ENCODE measurements at regions not wholly inside any gene's neighbourhood (a gene's known extent, or its start where the extent isn't known, plus 50 kb on each side); places are given as distances from the start of the nearest gene placed in this dataset.

DNA sequence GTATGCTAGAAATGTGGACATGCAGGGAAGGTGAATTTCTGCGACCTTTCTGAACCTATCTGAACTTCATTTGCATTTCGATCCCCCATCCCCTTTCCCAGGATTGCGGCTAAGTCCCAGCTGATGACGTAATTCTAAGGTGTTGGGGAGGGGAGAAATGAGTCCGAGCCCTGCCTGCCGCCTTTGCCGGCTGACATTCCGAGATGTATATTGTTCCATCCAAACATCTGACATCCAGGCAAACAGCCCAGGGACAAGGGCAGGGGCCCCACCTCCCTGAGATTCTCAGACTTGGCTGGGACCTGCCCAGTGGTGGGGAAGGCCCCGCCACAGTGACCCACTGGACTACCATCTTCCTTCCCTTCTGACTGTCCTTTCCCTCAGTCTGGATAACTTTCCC lies 494.6 kb downstream of the ENC1 start:
- DNase-seq (ENCODE audit: insufficient read length, low spot score): no peak
- no peak for FAIRE-seq

- no peak for DNase-seq (ENCODE audit: insufficient read length, low spot score)
- no peak for FAIRE-seq
Observed at GRCh38 chr5:74143721-74144330, 496.7 kb downstream of the ENC1 start.

DNA sequence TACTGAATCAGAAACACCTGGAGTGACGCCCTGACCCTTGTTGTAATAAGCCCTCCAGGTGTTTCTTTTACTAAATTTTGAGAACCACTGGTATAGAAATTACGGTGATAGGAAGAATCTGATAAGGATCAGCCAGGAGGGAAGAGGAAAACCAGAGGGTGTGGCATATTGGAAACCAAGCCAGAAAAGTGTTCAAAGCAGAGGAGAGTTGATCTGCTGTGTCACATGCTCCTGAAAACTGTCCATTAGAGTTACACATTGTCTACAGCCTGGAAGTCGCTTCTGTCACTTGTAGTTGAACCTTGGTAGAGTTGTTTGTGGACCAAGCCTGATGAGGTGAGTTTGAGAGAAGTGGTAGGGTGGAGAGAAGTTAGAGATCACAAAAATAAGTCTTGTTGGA lies 497.4 kb downstream of the ENC1 start:
- no peak for FAIRE-seq
- DNase-seq (ENCODE audit: insufficient read length, low spot score): no peak

DNA sequence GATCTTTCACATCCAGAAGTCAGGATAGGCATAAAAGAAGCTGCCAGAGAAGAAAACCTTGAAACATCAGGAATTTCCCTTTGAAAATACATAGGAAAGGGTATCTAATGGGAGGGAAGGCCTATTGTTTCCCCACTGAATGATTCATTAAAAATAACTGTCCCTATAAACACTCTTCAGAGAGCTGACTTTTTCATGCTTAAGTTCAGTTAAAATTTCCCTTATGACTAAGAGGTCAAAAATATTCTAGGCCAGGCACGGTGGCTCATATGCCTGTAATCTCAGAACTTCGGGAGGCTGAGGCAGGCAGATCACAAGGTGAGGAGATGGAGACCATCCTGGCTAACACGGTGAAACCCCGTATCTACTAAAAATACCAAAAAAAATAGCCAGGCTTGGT lies 499.5 kb downstream of the ENC1 start:
- FAIRE-seq (no peak), DNase-seq (ENCODE audit: insufficient read length, low spot score) (no peak)

DNA sequence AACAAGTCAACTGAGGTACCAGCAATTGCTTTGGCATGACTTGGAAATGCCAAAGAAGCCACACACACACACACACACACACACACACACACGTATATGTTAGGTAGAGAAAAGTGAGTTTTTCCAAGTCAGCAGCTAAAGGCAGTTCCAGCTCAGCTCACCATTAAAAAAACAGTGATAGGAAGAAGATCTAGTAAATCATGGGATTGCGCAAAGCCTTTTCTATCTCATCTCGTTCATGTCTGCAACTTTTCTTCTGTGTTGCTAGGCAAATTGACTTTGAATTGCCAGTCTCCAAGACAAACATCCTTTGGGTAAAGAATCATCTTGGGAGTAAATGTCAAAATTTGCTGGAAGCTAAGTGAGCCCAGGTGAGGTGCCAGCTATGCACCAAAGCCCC lies 500.1 kb downstream of the ENC1 start:
- DNase-seq (ENCODE audit: insufficient read length, low spot score) (no peak), FAIRE-seq (no peak)

DNA sequence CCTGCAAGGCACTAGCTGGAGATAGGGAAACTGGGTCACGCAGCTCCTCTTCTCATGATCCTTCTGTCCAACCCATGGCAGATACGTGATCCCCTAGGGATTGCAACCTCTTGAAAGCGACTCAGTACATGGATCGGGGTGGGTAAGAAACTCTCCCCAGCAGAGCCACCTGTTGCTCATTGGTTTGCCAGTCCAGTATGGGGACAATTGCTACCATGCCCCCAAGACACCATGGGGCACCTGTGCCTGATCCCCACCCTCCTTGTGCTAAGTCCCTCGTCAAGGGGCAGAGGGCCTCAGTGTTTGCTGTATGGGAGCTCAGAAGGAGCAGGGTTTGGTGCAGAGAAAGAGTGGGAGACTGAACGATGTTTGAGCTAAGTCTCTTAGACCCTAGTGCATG lies 500.9 kb downstream of the ENC1 start:
- no peak for DNase-seq (ENCODE audit: insufficient read length, low spot score)
- FAIRE-seq: no peak

DNA sequence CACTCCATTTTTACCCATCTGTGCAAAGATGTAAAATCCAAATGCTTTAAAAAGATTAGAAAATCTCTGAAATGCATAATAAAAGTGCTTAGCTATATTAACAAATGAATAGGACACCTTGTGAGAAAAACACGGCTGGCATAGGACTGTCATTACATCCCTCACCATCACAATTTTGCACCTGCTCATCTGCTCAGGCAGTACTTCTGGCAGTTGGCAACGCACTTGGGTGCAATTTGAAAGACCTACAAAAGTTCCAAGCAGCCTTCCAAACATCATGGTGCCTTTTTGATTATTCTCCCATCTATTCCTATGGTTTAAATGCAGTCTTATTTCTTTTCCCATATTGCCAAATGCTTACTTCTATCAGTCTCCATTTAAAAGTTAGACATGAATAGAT lies 501.8 kb downstream of the ENC1 start:
- no peak for DNase-seq (ENCODE audit: insufficient read length, low spot score)
- FAIRE-seq: no peak

DNA sequence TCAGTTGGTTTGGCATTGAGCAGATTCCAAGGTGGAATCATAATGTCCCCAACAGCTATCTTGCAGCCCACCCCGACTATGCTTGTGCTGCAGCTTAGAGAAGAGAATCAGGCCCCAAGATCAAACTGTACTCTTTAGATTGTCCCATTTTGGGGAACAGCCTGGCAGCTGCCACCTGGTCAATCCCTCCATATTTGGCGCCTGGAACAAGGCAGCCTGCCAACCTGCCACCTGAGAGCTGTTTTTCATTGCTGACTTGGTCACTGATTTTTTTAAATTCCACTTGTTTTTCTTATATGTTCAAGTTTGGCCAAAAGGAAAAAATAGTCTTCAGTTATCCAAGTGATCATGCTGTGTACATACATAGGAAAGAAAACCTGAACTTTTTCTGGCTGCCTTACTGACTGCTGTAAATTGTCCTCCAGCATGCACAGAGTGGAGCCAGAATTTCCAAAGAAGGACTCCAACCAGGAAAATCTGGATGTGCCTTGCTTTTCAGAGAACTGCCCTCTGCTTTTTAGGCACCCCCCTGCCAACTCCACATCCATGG lies 504.2 kb downstream of the ENC1 start:
- FAIRE-seq: no peak
- no peak for DNase-seq (ENCODE audit: insufficient read length, low spot score)

DNA sequence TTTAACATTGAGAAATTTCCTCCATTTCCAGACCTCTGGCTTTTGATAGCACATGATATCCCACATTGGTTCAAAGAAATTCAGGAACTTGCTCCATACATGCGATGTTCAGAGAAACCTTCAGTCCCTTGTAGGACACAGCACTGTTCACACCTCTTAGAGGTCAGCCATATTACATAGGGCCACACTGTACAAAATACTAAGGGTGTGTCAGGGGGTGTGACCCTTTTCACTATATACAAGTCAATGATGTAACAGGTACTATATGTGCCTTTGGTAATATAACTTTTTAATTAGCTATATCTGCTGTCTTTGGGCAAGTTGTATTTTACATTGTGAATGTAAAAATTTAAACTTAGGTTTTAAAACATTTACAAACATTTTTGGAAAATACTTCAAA lies 505.5 kb downstream of the ENC1 start:
- FAIRE-seq (no peak), DNase-seq (ENCODE audit: insufficient read length, low spot score) (no peak)

GRCh38 chr5:74132485-74132884 lies 506.5 kb downstream of the ARHGEF28 start:
- DNase-seq (ENCODE audit: insufficient read length, low spot score): no peak
- no peak for FAIRE-seq

DNA sequence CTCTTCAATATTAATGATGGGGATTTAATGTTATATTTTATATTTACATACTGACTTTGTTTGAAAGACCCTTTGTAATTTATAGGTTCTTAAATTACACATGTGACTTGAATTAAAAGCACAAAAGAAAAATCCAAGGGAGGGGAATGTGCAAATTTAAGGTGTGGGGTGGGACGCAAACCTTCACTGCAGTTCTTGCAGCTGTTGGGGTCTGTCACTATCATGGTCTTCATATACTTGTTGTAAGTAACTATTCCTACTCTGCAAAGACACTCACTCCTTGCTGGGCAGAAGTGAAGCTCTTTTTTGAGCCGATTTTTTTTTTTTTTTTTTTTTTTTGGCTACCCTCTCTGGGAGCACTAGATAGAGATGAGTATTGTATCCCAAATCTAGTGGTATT lies 505.3 kb downstream of the ARHGEF28 start:
- DNase-seq (ENCODE audit: insufficient read length, low spot score): no peak
- no peak for FAIRE-seq

DNA sequence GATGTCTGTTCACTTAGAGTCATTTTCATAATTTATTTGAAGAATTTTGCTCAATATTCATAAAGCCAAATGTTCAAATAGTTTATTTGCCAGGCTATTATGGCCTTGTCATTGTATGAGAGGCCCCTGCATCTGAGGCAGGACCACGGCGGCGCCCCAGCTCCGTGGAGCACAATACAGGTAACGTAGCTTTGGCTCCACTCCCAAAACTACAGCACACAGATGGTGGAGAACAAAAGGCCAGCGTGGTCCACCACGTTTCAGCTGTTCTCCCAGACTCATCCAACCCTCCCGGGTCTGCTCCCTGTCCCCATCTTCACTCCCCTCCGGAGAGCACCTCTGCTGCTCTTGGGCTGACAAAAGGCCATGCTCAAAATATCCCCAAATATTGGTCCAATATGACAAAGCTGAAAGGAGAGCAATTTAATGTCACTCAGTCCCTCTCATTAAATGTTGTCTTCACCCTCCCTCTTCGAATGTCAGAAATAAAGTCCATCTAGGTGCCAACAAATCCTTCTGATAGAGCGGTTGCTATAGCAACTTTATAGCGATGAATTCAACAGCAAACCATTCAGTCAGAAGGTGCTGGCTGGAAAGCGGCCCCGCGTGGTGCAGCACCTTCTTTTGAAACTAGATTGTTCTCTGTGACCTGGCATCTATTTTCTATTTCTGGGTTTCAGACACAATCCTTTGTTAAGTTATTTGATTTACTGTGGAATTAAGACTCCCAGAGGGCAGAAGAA lies 504.3 kb downstream of the ARHGEF28 start:
- no peak for FAIRE-seq
- DNase-seq (ENCODE audit: insufficient read length, low spot score): no peak

DNA sequence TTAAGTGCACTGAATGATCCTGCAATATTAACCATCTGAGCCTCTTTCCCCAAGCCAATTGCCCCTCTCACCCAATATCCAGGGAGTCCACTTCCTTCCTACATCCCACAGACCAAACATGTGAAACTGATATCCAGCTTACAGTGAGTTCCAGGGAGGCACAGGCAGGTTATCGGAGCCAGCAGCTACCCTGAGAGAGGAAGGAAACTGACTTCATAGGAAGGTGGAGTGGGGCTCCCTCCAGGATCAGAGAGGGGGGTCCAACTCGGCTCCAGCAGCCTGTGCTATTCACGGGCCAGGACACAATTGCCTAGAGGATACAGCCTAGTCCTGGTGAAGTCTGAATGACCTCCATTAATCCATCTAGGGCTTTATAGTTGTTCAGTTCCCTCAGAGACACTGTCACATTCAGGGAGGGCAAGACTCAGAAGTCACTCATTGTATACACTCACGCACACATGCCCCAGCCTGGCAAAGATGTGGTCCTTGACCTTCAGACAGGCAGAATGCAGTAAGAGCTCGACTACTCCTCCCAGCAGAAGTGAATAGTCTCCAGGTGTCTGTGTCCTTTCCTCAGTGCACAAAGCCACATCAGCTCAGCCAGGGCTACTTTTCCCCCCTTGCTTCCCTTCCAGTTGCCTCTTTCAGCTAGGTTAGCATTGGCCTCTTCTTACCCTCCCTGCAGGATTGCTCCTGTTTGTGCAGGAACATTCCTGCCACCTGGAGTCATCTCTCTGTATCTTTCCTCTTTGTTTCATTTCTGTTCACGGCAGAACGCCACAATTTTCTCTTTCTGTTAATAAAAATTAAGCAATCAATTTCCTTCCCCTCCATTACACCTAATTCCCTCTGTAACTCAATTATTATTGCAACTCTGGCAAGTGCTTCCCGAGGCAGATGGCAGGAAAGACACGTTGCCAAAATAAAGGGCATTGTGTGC lies 501.7 kb downstream of the ARHGEF28 start:
- no peak for FAIRE-seq
- DNase-seq (ENCODE audit: insufficient read length, low spot score): no peak

GRCh38 chr5:74126294-74126693 lies 500.3 kb downstream of the ARHGEF28 start:
- DNase-seq (ENCODE audit: insufficient read length, low spot score) (no peak), FAIRE-seq (no peak)

GRCh38 chr5:74124826-74125225 lies 498.8 kb downstream of the ARHGEF28 start:
- no peak for DNase-seq (ENCODE audit: insufficient read length, low spot score)
- no peak for FAIRE-seq

GRCh38 chr5:74123929-74124328 lies 497.9 kb downstream of the ARHGEF28 start:
- FAIRE-seq: no peak

DNA sequence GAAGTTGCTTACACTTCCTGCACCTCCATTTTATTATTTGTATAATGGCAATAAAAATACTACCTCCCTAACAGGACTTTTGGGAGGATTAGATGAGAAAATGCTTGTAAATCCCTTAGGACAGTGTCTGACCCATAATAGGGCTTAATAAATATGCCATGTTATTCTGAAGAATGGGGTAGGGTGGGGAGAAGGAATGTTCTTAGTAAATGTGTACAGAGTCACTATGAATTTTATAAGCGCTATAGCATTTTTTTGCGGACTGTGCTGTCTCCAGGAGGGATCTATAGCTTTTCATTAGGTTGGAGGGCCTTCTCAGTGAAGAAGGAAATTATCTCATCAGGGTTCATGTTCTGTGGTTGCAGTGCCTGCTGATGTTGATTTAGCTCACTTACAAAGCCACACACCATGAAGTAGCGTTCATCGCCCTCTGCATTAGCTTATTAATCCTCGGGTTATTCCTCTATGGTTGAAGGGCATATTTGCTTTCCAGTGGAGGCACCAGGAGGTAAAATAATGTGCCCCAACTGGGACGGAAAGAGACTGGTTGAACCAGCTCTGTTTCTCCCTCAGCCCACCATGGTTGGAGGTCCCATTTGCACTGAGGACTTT lies 497.1 kb downstream of the ARHGEF28 start:
- FAIRE-seq (no peak), DNase-seq (ENCODE audit: insufficient read length, low spot score) (no peak)

More at GRCh38 chr5:74123929-74124328, 497.9 kb downstream of the ARHGEF28 start:
- DNase-seq (ENCODE audit: insufficient read length, low spot score): no peak

DNA sequence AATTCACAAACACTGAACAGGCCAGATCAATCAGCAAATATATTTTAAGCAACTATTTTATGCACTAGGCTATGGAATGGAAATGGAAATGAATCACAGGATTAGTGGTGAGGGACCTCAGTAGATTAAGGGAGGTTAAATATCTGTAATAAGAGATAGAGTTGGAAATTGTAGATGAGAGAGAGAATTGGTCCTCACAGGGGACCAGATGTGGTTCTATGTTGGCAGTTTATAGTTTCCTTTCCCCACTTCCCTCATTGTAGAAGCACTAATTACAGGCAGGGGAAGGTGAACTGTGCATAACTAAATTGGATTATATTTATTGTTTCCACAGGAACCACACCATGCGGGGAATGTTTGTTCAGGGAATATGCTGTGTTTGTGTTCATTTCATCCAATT lies 496.2 kb downstream of the ARHGEF28 start:
- FAIRE-seq (no peak), DNase-seq (ENCODE audit: insufficient read length, low spot score) (no peak)

DNA sequence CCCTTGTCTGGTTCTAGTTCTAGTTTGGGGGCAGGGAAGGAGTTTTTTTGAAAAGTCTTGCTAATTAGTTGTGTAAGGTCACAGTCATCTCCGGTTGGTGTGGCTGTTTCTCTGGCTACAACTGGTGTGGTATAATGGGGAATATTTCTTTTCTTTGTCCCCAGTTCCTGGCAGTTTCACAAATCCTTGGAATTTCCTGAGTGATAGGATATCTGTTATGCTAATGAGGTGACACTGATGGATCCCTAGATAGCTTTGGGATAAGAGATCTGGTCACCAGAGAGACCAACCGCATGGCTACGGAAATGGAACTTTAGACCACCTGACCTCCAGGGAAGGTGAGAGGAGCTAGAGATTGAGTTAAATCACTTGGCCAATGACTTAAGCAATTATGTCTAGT lies 494.6 kb downstream of the ARHGEF28 start:
- DNase-seq (ENCODE audit: insufficient read length, low spot score) (no peak), FAIRE-seq (no peak)

DNA sequence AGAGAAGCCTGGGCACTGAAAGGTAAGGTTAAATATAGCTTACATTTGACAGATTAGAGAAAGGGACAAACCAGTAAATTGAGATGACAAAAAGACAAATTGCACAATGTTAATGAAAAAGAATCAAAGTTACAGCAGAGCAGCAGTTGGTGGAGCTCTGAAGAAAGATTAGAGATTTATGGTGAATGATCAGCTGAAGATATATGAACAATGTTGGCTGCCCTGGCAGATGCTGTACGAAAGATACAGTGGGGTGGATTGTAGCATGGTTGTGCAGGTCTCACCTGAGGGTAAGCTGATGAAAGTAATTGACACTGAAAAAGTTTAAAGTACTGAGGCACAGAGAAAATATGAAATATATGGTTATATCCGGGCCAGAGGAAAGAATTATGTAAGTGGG lies 492.1 kb downstream of the ARHGEF28 start:
- DNase-seq (ENCODE audit: insufficient read length, low spot score): no peak
- no peak for FAIRE-seq

DNA sequence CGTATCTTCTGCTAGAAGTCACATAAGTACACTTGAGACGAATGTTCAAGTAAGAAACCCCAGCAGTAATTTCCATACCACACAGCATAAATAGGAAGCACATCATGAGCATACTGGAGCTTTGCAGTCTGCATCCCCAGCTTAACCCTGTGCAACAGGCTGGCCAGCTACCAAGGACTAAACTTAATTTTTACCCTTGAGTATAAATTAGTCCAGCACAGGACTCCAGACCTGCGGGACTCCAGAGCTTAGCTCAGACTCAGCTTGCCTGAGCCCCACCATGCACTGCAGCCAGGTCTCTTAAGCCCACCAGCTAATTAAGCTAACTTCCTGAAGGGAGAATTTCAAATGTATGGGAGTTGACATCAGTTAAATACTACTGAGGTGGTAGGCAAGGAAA lies 491.0 kb downstream of the ARHGEF28 start:
- FAIRE-seq (no peak), DNase-seq (ENCODE audit: insufficient read length, low spot score) (no peak)

Measured in GM19239 (cell line).